Activated CD8-positive, alpha-beta memory T cell treated with anti-CD3 and anti-CD28 coated beads, Interleukin-2, amount 10 ng/mL, durations not matched to agents 7 days and 5 days (primary cell): ENCODE measurements at regions not wholly inside any gene's neighbourhood (a gene's known extent, or its start where the extent isn't known, plus 50 kb on each side); places are given as distances from the start of the nearest gene placed in this dataset.

Experiments used
- ATAC-seq: fragments of 150-1000 bp; cut with Tn5 transposase; one replicate; pipeline ENCODE4 v1.10.0; 2021; ENCODE audit warnings: moderate library complexity
- CTCF ChIA-PET: fragments of 350-600 bp; sonication (Branson Sonifier 250); formaldehyde crosslinking; loops from one replicate; lab custom pipeline; 2021; ENCODE audit warnings: antibody characterized with exemption; lab: Charles Lee
- DNase-seq: peaks from one replicate; pipeline ENCODE4 v3.0.0-alpha.2; 2020
- H3K27ac Mint-ChIP-seq: one replicate; pipeline ENCODE4 v1.8.0; 2021; ENCODE audit warnings: mild to moderate bottlenecking, mixed read lengths
- H3K27me3 Mint-ChIP-seq: one replicate; pipeline ENCODE4 v1.8.0; 2021; ENCODE audit warnings: mixed read lengths
- H3K36me3 Mint-ChIP-seq: one replicate; pipeline ENCODE4 v1.8.0; 2021; ENCODE audit warnings: mild to moderate bottlenecking, mixed read lengths
- H3K4me1 Mint-ChIP-seq: one replicate; pipeline ENCODE4 v1.8.0; 2021; ENCODE audit warnings: mixed read lengths
- H3K4me3 Mint-ChIP-seq: one replicate; pipeline ENCODE4 v1.8.0; 2021; ENCODE audit warnings: mild to moderate bottlenecking, moderate library complexity, mixed read lengths
- H3K9me3 Mint-ChIP-seq: one replicate; pipeline ENCODE4 v1.8.0; 2022; ENCODE audit warnings: low read depth, mixed read lengths

- CTCF ChIA-PET: interaction anchor here (1.4 kb wide), 1 partner anchor 865 kb away, joined by 3 read pairs; no protein-coding TSS in a partner anchor
- H3K4me1 Mint-ChIP-seq: no peaks in the 10 kb centered on the region
- H3K27ac Mint-ChIP-seq: no peak overlapping the region
- no peak for DNase-seq
- no peaks in the 10 kb centered on the region for H3K36me3 Mint-ChIP-seq
- ATAC-seq: no peak
- no peaks in the 10 kb centered on the region for H3K9me3 Mint-ChIP-seq
- H3K4me3 Mint-ChIP-seq: no peak overlapping the region
- no peaks in the 10 kb centered on the region for H3K27me3 Mint-ChIP-seq
Observed at GRCh38 chr2:147046473-147046872, 798.4 kb upstream of the ACVR2A start.

- H3K27ac Mint-ChIP-seq: no peak overlapping the region
- H3K4me1 Mint-ChIP-seq: no peaks in the 10 kb centered on the region
- DNase-seq (peak; percentile 43), ATAC-seq (no peak)
- no peaks in the 10 kb centered on the region for H3K36me3 Mint-ChIP-seq
- CTCF ChIA-PET: interaction anchor here (0.5 to 2.7 kb wide), 5 partner anchors 11 to 885 kb away, joined by 3 to 20 read pairs (median 3); no protein-coding TSS in a partner anchor
- H3K27me3 Mint-ChIP-seq: no peaks in the 10 kb centered on the region
- H3K9me3 Mint-ChIP-seq: no peaks in the 10 kb centered on the region
- no peak overlapping the region for H3K4me3 Mint-ChIP-seq
Observed at GRCh38 chr2:147045113-147045512, 799.7 kb upstream of the ACVR2A start.

- CTCF ChIA-PET: no interaction called here
- H3K4me3 Mint-ChIP-seq: no peak overlapping the region
- H3K9me3 Mint-ChIP-seq: no peaks in the 10 kb centered on the region
- no peak for DNase-seq
- H3K27ac Mint-ChIP-seq: no peak overlapping the region
- H3K4me1 Mint-ChIP-seq: no peaks in the 10 kb centered on the region
- H3K36me3 Mint-ChIP-seq: no peaks in the 10 kb centered on the region
- ATAC-seq: no peak
- H3K27me3 Mint-ChIP-seq: no peaks in the 10 kb centered on the region
Observed at GRCh38 chr2:147041121-147041494, 803.7 kb upstream of the ACVR2A start.

- Mint-ChIP-seq H3K9me3 (no peaks in the 10 kb centered on the region), H3K36me3 (no peaks in the 10 kb centered on the region)
- CTCF ChIA-PET: interaction anchor here (0.7 to 0.8 kb wide), 2 partner anchors 12 to 870 kb away, joined by 3 read pairs; no protein-coding TSS in a partner anchor
Observed at GRCh38 chr2:147040298-147041120, 804.3 kb upstream of the ACVR2A start.

GRCh38 chr2:147037048-147037447 lies 807.8 kb upstream of the ACVR2A start:
- Mint-ChIP-seq H3K4me3 (no peak overlapping the region), H3K27ac (no peak overlapping the region), H3K4me1 (no peaks in the 10 kb centered on the region), H3K36me3 (no peaks in the 10 kb centered on the region), H3K9me3 (peaks cover 2% of the 10 kb centered on the region), H3K27me3 (no peaks in the 10 kb centered on the region)
- ATAC-seq (no peak), DNase-seq (no peak)
- CTCF ChIA-PET: no interaction called here

More at GRCh38 chr2:147040298-147041120, 804.3 kb upstream of the ACVR2A start:
- no peaks in the 10 kb centered on the region for H3K4me1 Mint-ChIP-seq
- no peak overlapping the region for H3K4me3 Mint-ChIP-seq
- ATAC-seq (no peak), DNase-seq (no peak)
- no peak overlapping the region for H3K27ac Mint-ChIP-seq
- no peaks in the 10 kb centered on the region for H3K27me3 Mint-ChIP-seq

GRCh38 chr2:147033044-147033443 lies 811.8 kb upstream of the ACVR2A start:
- Mint-ChIP-seq H3K27me3 (no peaks in the 10 kb centered on the region), H3K4me1 (no peaks in the 10 kb centered on the region), H3K27ac (no peak overlapping the region), H3K9me3 (peaks cover 2% of the 10 kb centered on the region), H3K36me3 (no peaks in the 10 kb centered on the region), H3K4me3 (no peak overlapping the region)
- CTCF ChIA-PET: no interaction called here
- ATAC-seq (no peak), DNase-seq (no peak)

GRCh38 chr2:147031897-147032296 lies 812.9 kb upstream of the ACVR2A start:
- CTCF ChIA-PET: no interaction called here
- no peak overlapping the region for H3K4me3 Mint-ChIP-seq
- H3K36me3 Mint-ChIP-seq: no peaks in the 10 kb centered on the region

GRCh38 chr2:147030966-147031720 lies 813.7 kb upstream of the ACVR2A start:
- ATAC-seq: no peak
- H3K27me3 Mint-ChIP-seq: no peaks in the 10 kb centered on the region

More at GRCh38 chr2:147031897-147032296, 812.9 kb upstream of the ACVR2A start:
- ATAC-seq: no peak
- Mint-ChIP-seq H3K27ac (no peak overlapping the region), H3K9me3 (peaks cover 2% of the 10 kb centered on the region), H3K27me3 (no peaks in the 10 kb centered on the region), H3K4me1 (no peaks in the 10 kb centered on the region)
- DNase-seq: no peak

GRCh38 chr2:147027436-147027835 lies 817.4 kb upstream of the ACVR2A start:
- CTCF ChIA-PET: no interaction called here
- DNase-seq (no peak), ATAC-seq (no peak)
- Mint-ChIP-seq H3K27me3 (no peaks in the 10 kb centered on the region), H3K36me3 (no peaks in the 10 kb centered on the region), H3K27ac (no peak overlapping the region), H3K9me3 (peaks cover 3% of the 10 kb centered on the region), H3K4me1 (no peaks in the 10 kb centered on the region), H3K4me3 (no peak overlapping the region)

More at GRCh38 chr2:147030966-147031720, 813.7 kb upstream of the ACVR2A start:
- no peak for DNase-seq
- Mint-ChIP-seq H3K27ac (no peak overlapping the region), H3K36me3 (no peaks in the 10 kb centered on the region), H3K4me1 (no peaks in the 10 kb centered on the region), H3K9me3 (peaks cover 2% of the 10 kb centered on the region), H3K4me3 (no peak overlapping the region)
- CTCF ChIA-PET: no interaction called here

GRCh38 chr2:147026664-147027295 lies 818.0 kb upstream of the ACVR2A start:
- no peaks in the 10 kb centered on the region for H3K36me3 Mint-ChIP-seq
- no peak overlapping the region for H3K4me3 Mint-ChIP-seq
- no peak for DNase-seq
- ATAC-seq: no peak
- H3K4me1 Mint-ChIP-seq: no peaks in the 10 kb centered on the region
- H3K9me3 Mint-ChIP-seq: peaks cover 3% of the 10 kb centered on the region
- H3K27me3 Mint-ChIP-seq: no peaks in the 10 kb centered on the region
- no peak overlapping the region for H3K27ac Mint-ChIP-seq
- CTCF ChIA-PET: no interaction called here

- ATAC-seq (no peak), DNase-seq (no peak)
- CTCF ChIA-PET: no interaction called here
- H3K27me3 Mint-ChIP-seq: no peaks in the 10 kb centered on the region
- no peak overlapping the region for H3K27ac Mint-ChIP-seq
- peaks cover 6% of the 10 kb centered on the region for H3K9me3 Mint-ChIP-seq
- H3K36me3 Mint-ChIP-seq: no peaks in the 10 kb centered on the region
- no peak overlapping the region for H3K4me3 Mint-ChIP-seq
- no peaks in the 10 kb centered on the region for H3K4me1 Mint-ChIP-seq
Observed at GRCh38 chr2:147025646-147026585, 818.9 kb upstream of the ACVR2A start.

- H3K4me1 Mint-ChIP-seq: no peaks in the 10 kb centered on the region
- H3K27ac Mint-ChIP-seq: no peak overlapping the region
- H3K9me3 Mint-ChIP-seq: peaks cover 6% of the 10 kb centered on the region
- DNase-seq: no peak
- no peak for ATAC-seq
- H3K4me3 Mint-ChIP-seq: no peak overlapping the region
- no peaks in the 10 kb centered on the region for H3K36me3 Mint-ChIP-seq
- CTCF ChIA-PET: interaction anchor here (0.9 kb wide), 1 partner anchor 17 kb away, joined by 3 read pairs; no protein-coding TSS in a partner anchor
- no peaks in the 10 kb centered on the region for H3K27me3 Mint-ChIP-seq
Observed at GRCh38 chr2:147019311-147019710, 825.5 kb upstream of the ACVR2A start.
